Endothelial cell of umbilical vein (primary cell): ENCODE measurements at regions not wholly inside any gene's neighbourhood (a gene's known extent, or its start where the extent isn't known, plus 50 kb on each side); places are given as distances from the start of the nearest gene placed in this dataset.

ENCODE experiments used
- BruUV-seq: library from RNA; stranded (reverse); fragments of 400-500 nt; replicated peaks from 2 replicates; lab custom pipeline; 2021; lab: Mats Ljungman, UMichigan
- CTCF ChIA-PET: fragments of 300-600, 350-600 bp; sonication (Branson Sonifier 250); formaldehyde crosslinking; loops from one replicate; lab custom pipeline; 2021; ENCODE audit warnings: antibody characterized with exemption, inconsistent platforms; lab: Charles Lee
- POLR2A ChIA-PET: fragments of 300-600, 350-600 bp; sonication (Branson Sonifier 250); formaldehyde crosslinking; loops from one replicate; lab custom pipeline; 2021; ENCODE audit warnings: antibody characterized with exemption, inconsistent platforms; lab: Charles Lee
- DNase-seq: peaks from one replicate; pipeline ENCODE4 v3.0.0-alpha.2; 2011; ENCODE audit warnings: low read depth, low spot score
- FAIRE-seq: peaks from 2 replicates; lab custom pipeline; 2011; peaks lifted over from hg19 to GRCh38; lab: Jason Lieb, UNC
- H2AFZ ChIP-seq: 2 replicates; pipeline ENCODE4 v1.6.0; 2012; ENCODE audit warnings: low read depth, low read length, control low read depth, inconsistent platforms
- H3K27ac ChIP-seq: 2 replicates; pipeline ENCODE4 v1.5.1; 2011; ENCODE audit warnings: low read depth, mild to moderate bottlenecking, control low read depth, low read length, moderate library complexity; ENCODE audit not compliant: insufficient read depth
- H3K27me3 ChIP-seq, 2 experiments: 2 replicates each; pipeline versions ENCODE4 v1.6.0 to v1.6.1; 2011; ENCODE audit warnings: low read length in 2 of 2, mixed read lengths in 1 of 2; ENCODE audit not compliant: control insufficient read depth in 2 of 2, insufficient read depth in 2 of 2
- H3K36me3 ChIP-seq, 2 experiments: 2 replicates in 1 of 2; 3 replicates in 1 of 2; pipeline ENCODE4 v1.5.1; 2011; ENCODE audit warnings: low read length in 2 of 2, mild to moderate bottlenecking in 1 of 2, moderate library complexity in 1 of 2; ENCODE audit not compliant: control insufficient read depth in 2 of 2, insufficient read depth in 2 of 2; ENCODE audit errors: extremely low read depth in 1 of 2
- H3K4me1 ChIP-seq: 3 replicates; pipeline ENCODE4 v1.5.1; 2011; ENCODE audit warnings: mild to moderate bottlenecking, low read length; ENCODE audit not compliant: control insufficient read depth, insufficient read depth; ENCODE audit errors: extremely low read depth
- H3K4me2 ChIP-seq: 2 replicates; pipeline ENCODE4 v1.6.1; 2011; ENCODE audit warnings: low read length, control low read depth, mixed read lengths; ENCODE audit not compliant: insufficient read depth
- H3K4me3 ChIP-seq, 3 experiments: fragments of 200-600 bp in 1 of 3; sonication (generic), shearing (Covaris generic) in 1 of 3; replicated peaks in 1 of 3; 2 replicates each; pipeline ENCODE4 v1.5.1; 2011 to 2016; ENCODE audit warnings: control low read depth in 3 of 3, low read length in 3 of 3, mild to moderate bottlenecking in 2 of 3, inconsistent platforms in 1 of 3, low read depth in 1 of 3, moderate library complexity in 1 of 3; ENCODE audit not compliant: insufficient read depth in 1 of 3
- H3K79me2 ChIP-seq: 2 replicates; pipeline ENCODE4 v1.6.0; 2012; ENCODE audit warnings: low read length, inconsistent platforms; ENCODE audit not compliant: control insufficient read depth, insufficient read depth
- H3K9ac ChIP-seq: replicated peaks from 2 replicates; pipeline ENCODE3; 2011; ENCODE audit warnings: low read length, control low read depth; ENCODE audit not compliant: insufficient read depth; ENCODE audit errors: extremely low read depth
- H3K9me1 ChIP-seq: replicated peaks from 3 replicates; pipeline ENCODE4 v1.6.0; 2011; ENCODE audit warnings: mild to moderate bottlenecking, low read length; ENCODE audit not compliant: control insufficient read depth, insufficient read depth; ENCODE audit errors: extremely low read depth
- H3K9me3 ChIP-seq: replicated peaks from 2 replicates; pipeline ENCODE4 v1.5.1; 2012; ENCODE audit warnings: low read length, inconsistent platforms; ENCODE audit not compliant: control insufficient read depth, insufficient read depth
- H4K20me1 ChIP-seq: replicated peaks from 2 replicates; pipeline ENCODE3; 2011; ENCODE audit warnings: mild to moderate bottlenecking, low read length; ENCODE audit not compliant: control insufficient read depth, insufficient read depth; ENCODE audit errors: extremely low read depth
- EZH2 ChIP-seq: IDR thresholded peaks from 2 replicates; pipeline ENCODE4 v1.6.1; 2012; ENCODE audit warnings: borderline replicate concordance, low read depth, mild to moderate bottlenecking, moderate library complexity, low read length, inconsistent platforms; ENCODE audit not compliant: severe bottlenecking
- FOS ChIP-seq: IDR thresholded peaks from 2 replicates; pipeline ENCODE4 v1.6.1; 2011; ENCODE audit warnings: mild to moderate bottlenecking, low read length, moderate library complexity, borderline replicate concordance; ENCODE audit not compliant: insufficient read depth
- GATA2 ChIP-seq: IDR thresholded peaks from 2 replicates; pipeline ENCODE4 v1.7.0; 2011; ENCODE audit warnings: low read depth, mild to moderate bottlenecking, moderate library complexity, mixed read lengths, low read length; ENCODE audit not compliant: insufficient read length, insufficient read depth
- JUN ChIP-seq: IDR thresholded peaks from 2 replicates; pipeline ENCODE4 v1.6.1; 2011; ENCODE audit warnings: borderline replicate concordance, low read depth; ENCODE audit not compliant: insufficient read length, insufficient read depth
- MAX ChIP-seq: IDR thresholded peaks from 2 replicates; pipeline ENCODE4 v1.6.1; 2011; ENCODE audit not compliant: insufficient read depth, insufficient read length
- MYC ChIP-seq: IDR thresholded peaks from one replicate; pipeline ENCODE4 v1.6.1; 2011; ENCODE audit warnings: mild to moderate bottlenecking, low read depth, low read length
- POLR2A ChIP-seq: IDR thresholded peaks from 2 replicates; pipeline ENCODE4 v1.6.1; 2012; ENCODE audit warnings: low read depth, mild to moderate bottlenecking, control low read depth, low read length
- POLR2AphosphoS5 ChIP-seq: IDR thresholded peaks from 2 replicates; pipeline ENCODE4 v1.6.1; 2012; ENCODE audit warnings: low read depth, mild to moderate bottlenecking, control low read depth, low read length, moderate library complexity; ENCODE audit not compliant: insufficient read depth
- dilution Hi-C: fragments of 300-500 bp; cut with MboI; formaldehyde crosslinking; loops from one replicate; pipeline ENCODE4 v1.15.0; 2019; ENCODE audit warnings: low sequenced_read_pairs; ENCODE audit not compliant: extremely low pct_ligation_motif_present
- intact Hi-C: fragments of 100-400 bp; cut with micrococcal nuclease; formaldehyde crosslinking; loops from one replicate; pipeline ENCODE4 v1.10.0; 2022
- TF ChIP-seq, protein P1 (sequence below), 2 donors: IDR thresholded peaks; 1 replicate in 1 of 2; 2 replicates in 1 of 2; pipeline ENCODE4 v1.5.1; 2011; ENCODE audit warnings: low read length in 2 of 2, mild to moderate bottlenecking in 2 of 2, moderate library complexity in 2 of 2, control low read depth in 1 of 2, inconsistent platforms in 1 of 2, low read depth in 1 of 2; ENCODE audit not compliant: insufficient read depth in 1 of 2; ENCODE audit errors: extremely low read depth in 1 of 2

GRCh38 chr10:85464336-85464735 is 902.3 kb downstream of the GRID1 start:
- CTCF ChIA-PET: no interaction called here
- Histone ChIP-seq H3K27me3 (no peaks in the 10 kb centered on the region), H3K4me1 (no peaks in the 10 kb centered on the region), H3K9ac (no peak overlapping the region), H3K79me2 (no peaks in the 10 kb centered on the region), H4K20me1 (no peaks in the 10 kb centered on the region), H3K9me3 (peaks cover 5% of the 10 kb centered on the region), H3K27ac (no peak overlapping the region), H2AFZ (no peak overlapping the region), H3K4me2 (no peak overlapping the region), H3K9me1 (no peaks in the 10 kb centered on the region), H3K4me3 (no peak overlapping the region), H3K36me3 (no peaks in the 10 kb centered on the region)
- POLR2A ChIA-PET: no interaction called here
- FAIRE-seq (no peak), DNase-seq (no peak)
- dilution Hi-C loops (no loop called here), intact Hi-C loops (no loop called here)
- BruUV-seq: no TSS peak
- no peak for TF ChIP-seq GATA2
- no peak for TF ChIP-seq POLR2AphosphoS5
- TF ChIP-seq JUN: no peak
- TF ChIP-seq EZH2: no peak
- TF ChIP-seq FOS: no peak
- no peak for TF ChIP-seq POLR2A
- TF ChIP-seq MAX: no peak
- TF ChIP-seq, protein P1, sequence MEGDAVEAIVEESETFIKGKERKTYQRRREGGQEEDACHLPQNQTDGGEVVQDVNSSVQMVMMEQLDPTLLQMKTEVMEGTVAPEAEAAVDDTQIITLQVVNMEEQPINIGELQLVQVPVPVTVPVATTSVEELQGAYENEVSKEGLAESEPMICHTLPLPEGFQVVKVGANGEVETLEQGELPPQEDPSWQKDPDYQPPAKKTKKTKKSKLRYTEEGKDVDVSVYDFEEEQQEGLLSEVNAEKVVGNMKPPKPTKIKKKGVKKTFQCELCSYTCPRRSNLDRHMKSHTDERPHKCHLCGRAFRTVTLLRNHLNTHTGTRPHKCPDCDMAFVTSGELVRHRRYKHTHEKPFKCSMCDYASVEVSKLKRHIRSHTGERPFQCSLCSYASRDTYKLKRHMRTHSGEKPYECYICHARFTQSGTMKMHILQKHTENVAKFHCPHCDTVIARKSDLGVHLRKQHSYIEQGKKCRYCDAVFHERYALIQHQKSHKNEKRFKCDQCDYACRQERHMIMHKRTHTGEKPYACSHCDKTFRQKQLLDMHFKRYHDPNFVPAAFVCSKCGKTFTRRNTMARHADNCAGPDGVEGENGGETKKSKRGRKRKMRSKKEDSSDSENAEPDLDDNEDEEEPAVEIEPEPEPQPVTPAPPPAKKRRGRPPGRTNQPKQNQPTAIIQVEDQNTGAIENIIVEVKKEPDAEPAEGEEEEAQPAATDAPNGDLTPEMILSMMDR (IDR thresholded peaks at IDR 0.05; ENCODE audit: extremely low read depth in 1 of 2, insufficient read depth in 1 of 2, low read depth in 1 of 2, low read length in 2 of 2): no peak
- TF ChIP-seq MYC: no peak
